Nephron (organoid): ENCODE measurements at regions not wholly inside any gene's neighbourhood (a gene's known extent, or its start where the extent isn't known, plus 50 kb on each side); places are given as distances from the start of the nearest gene placed in this dataset.

Experiments
- H3K27ac Mint-ChIP-seq, 3 experiments: 2 replicates each; pipeline ENCODE4 v1.8.0; 2020; ENCODE audit warnings: mixed read lengths in 3 of 3, mild to moderate bottlenecking in 2 of 3, moderate library complexity in 1 of 3
- H3K27me3 Mint-ChIP-seq: 2 replicates; pipeline ENCODE4 v1.8.0; 2021; ENCODE audit warnings: low read depth, mild to moderate bottlenecking, moderate library complexity, mixed read lengths
- H3K36me3 Mint-ChIP-seq: 2 replicates; pipeline ENCODE4 v1.8.0; 2020; ENCODE audit warnings: low read depth, mixed read lengths
- H3K4me1 Mint-ChIP-seq: 2 replicates; pipeline ENCODE4 v1.8.0; 2020; ENCODE audit warnings: mixed read lengths
- H3K4me3 Mint-ChIP-seq, 3 experiments: 2 replicates each; pipeline ENCODE4 v1.8.0; 2020; ENCODE audit warnings: mild to moderate bottlenecking in 3 of 3, mixed read lengths in 3 of 3, moderate library complexity in 2 of 3
- H3K9me3 Mint-ChIP-seq: 2 replicates; pipeline ENCODE4 v1.8.0; 2020; ENCODE audit warnings: mixed read lengths
- TF ChIP-seq, protein P1 (sequence below), 3 experiments: fragments of 200-600 bp; sonication (generic); IDR thresholded peaks; one replicate each; pipeline ENCODE4 v1.5.0; 2021; ENCODE audit warnings: antibody characterized with exemption in 3 of 3; ENCODE audit not compliant: unreplicated experiment in 3 of 3

DNA sequence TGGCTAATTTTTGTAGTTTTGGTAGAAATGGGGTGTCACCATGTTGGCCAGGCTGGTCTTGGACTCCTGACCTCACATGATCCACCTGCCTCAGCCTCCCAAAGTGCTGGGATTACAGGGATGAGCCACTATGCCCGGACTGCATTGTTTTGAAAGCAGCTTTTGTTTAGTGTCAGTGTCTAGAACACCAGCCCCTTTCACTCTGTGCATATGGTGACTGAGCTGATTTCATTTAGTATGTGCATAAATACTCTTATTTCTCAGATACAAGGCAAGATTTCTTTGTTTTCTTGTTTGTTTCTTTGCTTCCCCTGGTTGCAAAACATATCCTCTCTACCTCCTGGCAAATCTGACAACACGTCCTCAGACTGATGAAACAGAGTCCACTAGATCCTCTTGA is 152.8 kb upstream of the CHD6 start:
- H3K4me1 Mint-ChIP-seq, result no peaks in the 10 kb centered on the region
- H3K4me3 Mint-ChIP-seq, result no peak overlapping the region
- H3K36me3 Mint-ChIP-seq, result no peaks in the 10 kb centered on the region
- H3K27ac Mint-ChIP-seq, result no peak overlapping the region
- peaks cover 39% of the 10 kb centered on the region for H3K27me3 Mint-ChIP-seq
- TF ChIP-seq, protein P1, sequence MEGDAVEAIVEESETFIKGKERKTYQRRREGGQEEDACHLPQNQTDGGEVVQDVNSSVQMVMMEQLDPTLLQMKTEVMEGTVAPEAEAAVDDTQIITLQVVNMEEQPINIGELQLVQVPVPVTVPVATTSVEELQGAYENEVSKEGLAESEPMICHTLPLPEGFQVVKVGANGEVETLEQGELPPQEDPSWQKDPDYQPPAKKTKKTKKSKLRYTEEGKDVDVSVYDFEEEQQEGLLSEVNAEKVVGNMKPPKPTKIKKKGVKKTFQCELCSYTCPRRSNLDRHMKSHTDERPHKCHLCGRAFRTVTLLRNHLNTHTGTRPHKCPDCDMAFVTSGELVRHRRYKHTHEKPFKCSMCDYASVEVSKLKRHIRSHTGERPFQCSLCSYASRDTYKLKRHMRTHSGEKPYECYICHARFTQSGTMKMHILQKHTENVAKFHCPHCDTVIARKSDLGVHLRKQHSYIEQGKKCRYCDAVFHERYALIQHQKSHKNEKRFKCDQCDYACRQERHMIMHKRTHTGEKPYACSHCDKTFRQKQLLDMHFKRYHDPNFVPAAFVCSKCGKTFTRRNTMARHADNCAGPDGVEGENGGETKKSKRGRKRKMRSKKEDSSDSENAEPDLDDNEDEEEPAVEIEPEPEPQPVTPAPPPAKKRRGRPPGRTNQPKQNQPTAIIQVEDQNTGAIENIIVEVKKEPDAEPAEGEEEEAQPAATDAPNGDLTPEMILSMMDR (IDR thresholded peaks at IDR 0.05; ENCODE audit: unreplicated experiment in 3 of 3), result no peak
- peaks cover 3% of the 10 kb centered on the region for H3K9me3 Mint-ChIP-seq

DNA sequence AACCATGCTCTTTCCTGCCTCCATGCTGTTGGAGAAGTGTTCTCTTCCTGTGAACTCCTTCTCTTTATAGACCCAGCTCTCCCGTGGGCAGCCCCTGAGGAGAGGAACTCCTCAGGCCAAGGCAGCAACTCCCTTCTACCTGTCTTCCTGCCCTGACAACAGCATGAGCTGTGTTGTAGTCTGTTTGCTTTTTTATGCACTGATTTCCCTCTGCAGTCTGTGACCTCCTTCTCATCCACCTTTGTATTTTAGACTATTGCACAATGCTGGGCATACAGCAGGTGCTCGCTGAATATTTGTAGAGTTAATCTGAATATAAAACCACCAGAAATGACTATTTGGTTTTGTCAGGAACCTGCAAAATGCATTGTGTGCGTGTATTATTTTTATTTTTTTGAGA is 152.2 kb upstream of the CHD6 start:
- Mint-ChIP-seq H3K27me3 (peaks cover 33% of the 10 kb centered on the region), H3K9me3 (peaks cover 3% of the 10 kb centered on the region), H3K36me3 (no peaks in the 10 kb centered on the region), H3K4me3 (no peak overlapping the region), H3K4me1 (no peaks in the 10 kb centered on the region), H3K27ac (no peak overlapping the region)
- TF ChIP-seq, protein P1 (IDR thresholded peaks at IDR 0.05; ENCODE audit: unreplicated experiment in 3 of 3), result no peak

DNA sequence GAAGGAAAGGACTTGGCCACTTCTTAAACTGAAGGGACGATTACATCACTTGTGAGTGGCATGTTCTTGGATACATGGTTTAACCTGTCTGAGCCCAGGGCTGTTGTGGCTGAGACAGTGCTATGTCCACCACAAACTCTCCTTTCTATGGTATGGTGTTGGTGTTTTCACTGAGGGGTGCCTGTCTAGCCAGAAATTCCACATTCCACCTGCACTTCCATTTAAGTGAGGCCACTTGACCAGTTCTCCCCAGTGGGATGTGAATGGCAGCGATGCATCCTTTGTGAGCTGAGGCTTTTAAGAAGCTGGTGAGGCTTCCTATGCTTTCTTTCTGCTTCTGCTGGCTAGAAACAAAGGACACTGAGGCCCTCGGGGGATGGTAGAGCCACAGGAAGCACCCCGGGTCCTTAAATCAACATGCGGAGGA is 151.4 kb upstream of the CHD6 start:
- TF ChIP-seq, protein P1 (IDR thresholded peaks at IDR 0.05; ENCODE audit: unreplicated experiment in 3 of 3), result no peak
- Mint-ChIP-seq H3K4me1 (no peaks in the 10 kb centered on the region), H3K9me3 (peaks cover 3% of the 10 kb centered on the region), H3K27me3 (peaks cover 25% of the 10 kb centered on the region), H3K27ac (no peak overlapping the region), H3K4me3 (no peak overlapping the region), H3K36me3 (no peaks in the 10 kb centered on the region)

DNA sequence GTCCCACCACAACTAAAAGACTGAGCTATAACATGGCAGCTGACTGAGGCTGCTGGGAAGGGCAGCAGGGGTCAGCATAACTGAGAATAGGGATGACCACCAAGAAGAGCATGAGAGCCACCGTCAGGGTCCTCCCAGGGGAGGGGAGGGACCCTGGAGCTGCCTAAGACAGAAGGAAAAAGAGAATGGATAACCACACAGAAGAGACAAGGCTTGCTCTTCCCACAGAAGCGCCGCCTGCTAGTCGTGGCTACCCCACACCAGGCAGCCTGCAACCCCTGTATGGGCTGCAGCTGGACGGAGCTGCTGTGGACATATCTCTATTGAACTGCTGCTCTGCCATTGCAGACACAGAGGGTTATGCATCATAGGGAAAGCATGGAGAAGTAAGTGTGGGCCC is 132.0 kb upstream of the CHD6 start:
- H3K27me3 Mint-ChIP-seq, result peaks cover 11% of the 10 kb centered on the region
- no peaks in the 10 kb centered on the region for H3K4me1 Mint-ChIP-seq
- TF ChIP-seq, protein P1 (IDR thresholded peaks at IDR 0.05; ENCODE audit: unreplicated experiment in 3 of 3), result no peak
- no peak overlapping the region for H3K4me3 Mint-ChIP-seq
- no peak overlapping the region for H3K27ac Mint-ChIP-seq
- H3K9me3 Mint-ChIP-seq, result peaks cover 5% of the 10 kb centered on the region
- no peaks in the 10 kb centered on the region for H3K36me3 Mint-ChIP-seq

DNA sequence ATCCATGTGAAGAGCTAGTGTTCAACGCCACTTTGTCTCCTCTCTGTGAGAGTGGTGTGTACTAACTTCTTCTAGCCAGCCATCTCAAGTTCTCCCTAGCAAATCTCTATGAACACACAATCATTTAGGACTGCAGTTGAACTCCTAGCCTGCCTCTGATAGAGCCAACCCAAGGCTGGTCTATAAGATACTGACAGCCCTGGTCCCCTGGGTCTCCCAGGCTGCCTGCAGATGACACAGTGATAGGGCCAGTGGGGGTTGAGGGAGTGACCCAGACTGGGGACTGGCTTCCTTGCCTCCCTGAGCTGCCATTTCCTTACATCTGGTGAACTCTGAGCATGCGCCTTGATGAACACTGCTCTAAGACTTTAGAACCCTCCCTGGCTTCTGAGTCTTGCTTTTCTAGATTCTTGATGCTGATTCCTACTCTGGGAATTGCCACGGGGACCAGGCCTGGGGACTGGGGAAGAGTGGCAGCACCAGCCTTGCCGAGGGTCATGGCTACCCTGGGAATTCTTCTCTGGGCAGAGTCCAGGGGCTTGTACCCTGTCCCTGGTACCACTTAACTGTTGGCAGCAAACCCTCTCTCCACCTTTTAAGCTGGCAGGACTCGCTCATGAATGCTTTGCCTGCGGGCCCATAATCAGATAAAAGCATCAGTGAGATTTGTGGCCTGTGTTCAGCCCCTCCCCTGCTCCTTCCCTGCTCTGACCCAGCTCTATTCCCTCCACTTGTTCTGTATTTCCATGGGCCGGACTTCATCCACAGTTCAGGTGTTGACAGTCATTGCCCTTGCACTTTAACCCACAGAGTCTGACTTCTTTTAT is 130.8 kb upstream of the CHD6 start:
- Mint-ChIP-seq H3K27me3 (peaks cover 9% of the 10 kb centered on the region), H3K27ac (no peak overlapping the region), H3K9me3 (peaks cover 12% of the 10 kb centered on the region), H3K4me3 (no peak overlapping the region), H3K4me1 (no peaks in the 10 kb centered on the region), H3K36me3 (no peaks in the 10 kb centered on the region)
- TF ChIP-seq, protein P1 (IDR thresholded peaks at IDR 0.05; ENCODE audit: unreplicated experiment in 3 of 3), result no peak

DNA sequence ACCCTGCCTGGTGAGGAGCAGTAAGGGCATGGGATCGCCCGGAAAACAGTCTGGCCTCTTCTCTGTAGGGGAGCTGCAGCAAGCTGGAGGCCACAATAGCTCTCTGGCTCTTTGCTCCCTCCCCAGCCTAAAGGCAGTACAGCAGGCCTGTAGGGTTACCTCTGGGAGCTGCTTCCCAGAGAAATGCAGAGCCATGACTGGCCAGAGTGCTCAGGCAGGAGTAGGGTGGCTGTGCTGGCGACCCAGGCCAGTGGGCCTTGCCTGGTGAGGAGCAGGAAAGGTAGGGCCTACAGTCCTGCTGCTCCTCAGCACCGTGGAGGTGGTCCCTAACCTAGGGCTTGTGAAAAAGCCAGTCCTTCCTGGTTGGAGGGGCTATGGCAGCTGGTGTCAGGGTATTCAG is 129.9 kb upstream of the CHD6 start:
- no peak overlapping the region for H3K4me3 Mint-ChIP-seq
- TF ChIP-seq, protein P1 (IDR thresholded peaks at IDR 0.05; ENCODE audit: unreplicated experiment in 3 of 3), result no peak
- no peaks in the 10 kb centered on the region for H3K4me1 Mint-ChIP-seq
- peaks cover 9% of the 10 kb centered on the region for H3K27me3 Mint-ChIP-seq
- H3K9me3 Mint-ChIP-seq, result peaks cover 17% of the 10 kb centered on the region
- H3K36me3 Mint-ChIP-seq, result no peaks in the 10 kb centered on the region
- H3K27ac Mint-ChIP-seq, result no peak overlapping the region
